Activated CD4-positive, alpha-beta T cell treated with anti-CD3 and anti-CD28 coated beads, Interleukin-2, amount 10 ng/mL, durations not matched to agents 24 days and 14 days (primary cell): ENCODE measurements at regions not wholly inside any gene's neighbourhood (a gene's known extent, or its start where the extent isn't known, plus 50 kb on each side); places are given as distances from the start of the nearest gene placed in this dataset.
"Not testable (repeated sequence)": the region's sequence is repeated elsewhere in the genome, so short reads cannot be mapped to it uniquely, and the experiment has no call there.

Experiments used
- DNase-seq: peaks from one replicate; pipeline ENCODE4 v3.0.0; 2022
- H3K27ac Mint-ChIP-seq: one replicate; pipeline ENCODE4 v1.8.0; 2022; ENCODE audit warnings: mild to moderate bottlenecking, mixed read lengths
- H3K27me3 Mint-ChIP-seq: one replicate; pipeline ENCODE4 v1.8.0; 2022; ENCODE audit warnings: mixed read lengths
- H3K36me3 Mint-ChIP-seq: one replicate; pipeline ENCODE4 v1.8.0; 2022; ENCODE audit warnings: low read depth, mild to moderate bottlenecking, mixed read lengths
- H3K4me1 Mint-ChIP-seq: one replicate; pipeline ENCODE4 v1.8.0; 2021; ENCODE audit warnings: mixed read lengths
- H3K4me3 Mint-ChIP-seq: one replicate; pipeline ENCODE4 v1.8.0; 2022; ENCODE audit warnings: mild to moderate bottlenecking, moderate library complexity, mixed read lengths
- H3K9me3 Mint-ChIP-seq: one replicate; pipeline ENCODE4 v1.8.0; 2021; ENCODE audit warnings: mixed read lengths
- intact Hi-C: fragments of 100-400 bp; cut with micrococcal nuclease; formaldehyde crosslinking; loops from one replicate; pipeline ENCODE4 v1.15.1; 2023

DNA sequence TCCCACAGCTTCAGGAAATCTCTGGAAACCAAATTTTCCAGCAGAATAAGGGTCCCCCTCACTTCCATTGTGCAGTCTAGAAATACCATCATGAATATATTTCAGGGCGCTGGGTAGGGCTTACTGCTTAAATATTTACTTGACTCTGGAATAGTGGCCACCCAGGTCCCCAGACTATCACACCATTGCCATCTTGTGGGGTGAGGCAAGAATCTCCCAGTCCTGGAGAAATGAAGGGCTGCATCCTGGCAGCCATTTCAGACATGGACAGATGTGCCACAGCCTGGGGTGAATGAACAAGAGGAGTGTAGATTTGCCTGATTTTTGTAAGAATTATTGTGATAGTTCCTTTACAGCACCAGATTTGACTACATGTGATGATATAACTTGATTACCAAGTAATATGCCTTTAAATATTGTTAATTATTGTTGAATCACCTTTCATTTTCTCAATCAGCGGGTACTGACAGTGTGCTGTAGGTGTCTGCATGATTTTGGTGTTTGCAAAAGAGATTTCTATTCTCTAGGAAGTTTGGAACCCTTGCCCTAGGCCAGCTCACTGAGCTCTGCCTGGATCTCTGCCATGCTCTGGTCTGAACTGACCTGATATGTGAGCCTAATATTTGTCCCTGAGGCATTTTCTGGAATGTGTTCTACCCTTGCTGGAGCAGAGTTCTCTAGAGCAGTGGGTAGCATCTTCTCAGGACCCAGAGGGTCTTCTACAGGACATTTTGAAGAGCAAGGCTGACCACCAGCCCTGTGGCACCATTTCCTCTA, 183.4 kb downstream of the KIT start:
- Mint-ChIP-seq H3K9me3 (no peaks in the 10 kb centered on the region), H3K36me3 (no peaks in the 10 kb centered on the region), H3K27ac (no peak overlapping the region), H3K4me1 (no peaks in the 10 kb centered on the region), H3K27me3 (no peaks in the 10 kb centered on the region), H3K4me3 (no peak overlapping the region)
- intact Hi-C loops = loop anchor here (5.0 kb wide), 1 partner anchor 519 kb away; no protein-coding TSS in a partner anchor
- DNase-seq = no peak

GRCh38 chr4:54840430-54840829, 182.7 kb downstream of the KIT start:
- H3K36me3 Mint-ChIP-seq = no peaks in the 10 kb centered on the region
- H3K4me1 Mint-ChIP-seq = no peaks in the 10 kb centered on the region
- no peak overlapping the region for H3K4me3 Mint-ChIP-seq
- H3K27me3 Mint-ChIP-seq = no peaks in the 10 kb centered on the region
- intact Hi-C loops = loop anchor here (5.0 kb wide), 1 partner anchor 518 kb away; no protein-coding TSS in a partner anchor
- H3K9me3 Mint-ChIP-seq = no peaks in the 10 kb centered on the region
- no peak overlapping the region for H3K27ac Mint-ChIP-seq
- DNase-seq = no peak

- Mint-ChIP-seq H3K36me3 (no peaks in the 10 kb centered on the region), H3K27ac (no peak overlapping the region), H3K9me3 (no peaks in the 10 kb centered on the region)
Observed at GRCh38 chr4:54838301-54838700, 180.5 kb downstream of the KIT start.

DNA sequence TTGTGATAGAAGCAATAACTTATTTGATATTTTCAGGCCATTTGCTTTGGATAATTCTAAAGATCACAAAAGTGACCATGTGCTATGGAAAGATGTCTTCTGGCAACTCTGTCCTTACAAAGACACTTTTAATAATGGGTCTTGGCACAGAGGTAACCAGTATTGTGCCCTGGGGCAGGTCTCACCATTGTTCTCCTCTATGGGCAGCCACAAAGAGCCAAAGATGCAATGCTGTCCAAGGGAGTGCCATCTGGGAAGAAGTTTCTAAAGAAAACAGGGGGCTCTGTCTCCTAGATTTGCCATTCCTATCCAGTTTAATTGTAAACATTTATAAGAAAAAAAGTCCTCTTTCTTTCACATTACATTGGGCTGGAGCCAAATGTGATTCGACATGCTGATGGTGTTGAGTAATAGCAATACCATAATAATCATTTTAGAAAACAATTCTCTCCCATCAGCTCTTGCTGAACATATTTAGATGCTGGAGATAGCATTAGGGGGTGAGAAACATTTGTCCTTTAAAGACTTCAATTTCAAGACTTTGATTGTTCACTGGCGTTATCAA, 179.9 kb downstream of the KIT start:
- no peak overlapping the region for H3K4me3 Mint-ChIP-seq

More at GRCh38 chr4:54838301-54838700, 180.5 kb downstream of the KIT start:
- intact Hi-C loops = no loop called here
- no peaks in the 10 kb centered on the region for H3K4me1 Mint-ChIP-seq
- no peak overlapping the region for H3K4me3 Mint-ChIP-seq
- no peak for DNase-seq
- H3K27me3 Mint-ChIP-seq = no peaks in the 10 kb centered on the region

DNA sequence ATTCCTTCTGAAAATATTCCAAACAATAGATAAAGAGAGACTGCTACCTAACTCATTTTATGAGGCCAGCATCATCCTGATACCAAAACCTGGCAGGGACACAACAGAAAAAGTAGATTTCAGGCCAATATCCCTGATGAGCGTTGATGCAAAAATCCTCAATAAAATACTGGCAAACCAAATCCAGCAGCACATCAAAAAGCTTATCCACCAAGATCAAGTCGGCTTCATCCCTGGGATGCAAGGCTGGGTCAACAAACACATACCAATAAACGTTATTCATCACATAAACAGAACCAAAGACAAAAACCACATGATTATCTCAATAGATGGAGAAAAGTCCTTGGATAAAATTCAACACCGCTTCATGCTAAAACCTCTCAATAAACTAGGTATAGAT, 170.6 kb downstream of the KIT start:
- peaks cover 28% of the 10 kb centered on the region for H3K9me3 Mint-ChIP-seq
- DNase-seq, H3K27ac Mint-ChIP-seq, H3K36me3 Mint-ChIP-seq, intact Hi-C loops, H3K27me3 Mint-ChIP-seq, H3K4me3 Mint-ChIP-seq, H3K4me1 Mint-ChIP-seq: not testable (repeated sequence)

More for the DNA sequence above, 179.9 kb downstream of the KIT start:
- no peaks in the 10 kb centered on the region for H3K27me3 Mint-ChIP-seq
- no peak for DNase-seq
- H3K9me3 Mint-ChIP-seq = no peaks in the 10 kb centered on the region
- intact Hi-C loops = no loop called here
- H3K36me3 Mint-ChIP-seq = no peaks in the 10 kb centered on the region
- no peak overlapping the region for H3K27ac Mint-ChIP-seq
- no peaks in the 10 kb centered on the region for H3K4me1 Mint-ChIP-seq

GRCh38 chr4:54823616-54824015, 165.9 kb downstream of the KIT start:
- Mint-ChIP-seq H3K27me3 (peaks cover 2% of the 10 kb centered on the region), H3K27ac (no peak overlapping the region), H3K4me3 (no peak overlapping the region), H3K9me3 (peaks cover 13% of the 10 kb centered on the region), H3K36me3 (no peaks in the 10 kb centered on the region), H3K4me1 (no peaks in the 10 kb centered on the region)
- DNase-seq = no peak
- intact Hi-C loops = no loop called here

GRCh38 chr4:54819034-54819433, 161.3 kb downstream of the KIT start:
- Mint-ChIP-seq H3K4me3 (no peak overlapping the region), H3K4me1 (no peaks in the 10 kb centered on the region), H3K36me3 (no peaks in the 10 kb centered on the region), H3K9me3 (no peaks in the 10 kb centered on the region), H3K27me3 (no peaks in the 10 kb centered on the region), H3K27ac (no peak overlapping the region)
- intact Hi-C loops = no loop called here
- DNase-seq = no peak

DNA sequence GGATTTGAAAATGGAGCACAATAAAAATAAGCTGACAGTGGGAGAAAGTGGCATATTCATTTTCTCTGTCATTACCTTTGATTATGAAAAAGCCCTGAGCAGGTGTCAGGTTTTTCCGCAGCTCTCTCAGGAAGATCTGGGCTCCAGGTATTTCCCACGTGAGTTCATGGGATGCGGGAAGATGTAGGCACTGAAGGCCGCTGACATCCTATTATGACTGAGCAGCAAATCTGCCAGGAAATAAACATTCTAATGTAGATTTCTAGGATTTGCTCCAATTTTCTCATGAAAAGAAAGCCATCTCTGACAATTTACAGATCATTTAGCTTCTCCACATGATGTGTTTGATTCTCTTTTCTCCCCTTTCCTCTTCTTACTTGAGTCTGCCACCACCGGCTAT, 160.7 kb downstream of the KIT start:
- Mint-ChIP-seq H3K27ac (no peak overlapping the region), H3K36me3 (no peaks in the 10 kb centered on the region), H3K4me3 (no peak overlapping the region), H3K27me3 (no peaks in the 10 kb centered on the region), H3K4me1 (no peaks in the 10 kb centered on the region), H3K9me3 (no peaks in the 10 kb centered on the region)
- no peak for DNase-seq
- intact Hi-C loops = no loop called here

DNA sequence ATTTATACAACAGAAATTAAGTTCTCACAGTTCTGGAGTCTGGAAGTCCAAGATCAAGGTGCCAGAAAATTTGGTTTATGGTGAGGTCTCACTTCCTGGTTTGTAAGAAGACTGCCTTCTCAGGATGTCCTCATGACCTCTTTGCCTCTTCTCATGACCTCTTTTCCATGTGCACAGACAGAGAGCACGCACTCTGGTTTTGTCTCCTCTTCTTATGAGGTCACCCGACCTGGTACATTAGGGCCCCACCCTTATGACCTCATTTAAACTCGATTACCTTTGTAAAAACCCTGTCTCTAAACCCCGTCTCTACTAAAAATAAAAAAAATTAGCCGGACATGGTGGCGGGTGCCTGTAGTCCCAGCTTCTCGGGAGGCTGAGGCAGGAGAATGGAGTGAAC, 155.9 kb downstream of the KIT start:
- H3K9me3 Mint-ChIP-seq = no peaks in the 10 kb centered on the region
- H3K27ac Mint-ChIP-seq = no peak overlapping the region
- DNase-seq = no peak
- H3K27me3 Mint-ChIP-seq = no peaks in the 10 kb centered on the region
- no peaks in the 10 kb centered on the region for H3K36me3 Mint-ChIP-seq
- intact Hi-C loops = no loop called here
- H3K4me1 Mint-ChIP-seq = no peaks in the 10 kb centered on the region
- H3K4me3 Mint-ChIP-seq = no peak overlapping the region

DNA sequence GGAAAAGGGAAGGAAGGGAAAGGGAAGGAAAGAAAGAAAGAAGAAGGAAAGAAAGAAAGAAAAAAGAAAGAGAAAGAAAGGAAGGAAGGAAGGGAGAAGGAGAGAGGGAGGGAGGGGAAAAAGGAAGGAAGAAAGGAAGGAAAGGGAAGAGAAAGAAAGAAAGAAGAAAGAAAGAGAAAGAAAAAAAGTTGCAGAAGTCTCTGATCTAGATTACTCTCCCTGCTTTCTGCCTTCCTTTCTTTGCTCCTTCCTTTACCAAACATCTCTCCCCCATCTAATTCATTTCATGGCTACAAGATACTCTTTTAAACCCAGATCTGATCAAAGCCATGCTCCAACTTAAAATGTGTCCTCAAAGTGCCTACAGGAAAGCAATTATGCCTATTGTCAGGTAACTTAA, 148.6 kb downstream of the KIT start:
- no peak for DNase-seq
- Mint-ChIP-seq H3K4me3 (no peak overlapping the region), H3K27me3 (no peaks in the 10 kb centered on the region), H3K27ac (no peak overlapping the region), H3K9me3 (peaks cover 13% of the 10 kb centered on the region), H3K36me3 (no peaks in the 10 kb centered on the region), H3K4me1 (no peaks in the 10 kb centered on the region)
- intact Hi-C loops = no loop called here

DNA sequence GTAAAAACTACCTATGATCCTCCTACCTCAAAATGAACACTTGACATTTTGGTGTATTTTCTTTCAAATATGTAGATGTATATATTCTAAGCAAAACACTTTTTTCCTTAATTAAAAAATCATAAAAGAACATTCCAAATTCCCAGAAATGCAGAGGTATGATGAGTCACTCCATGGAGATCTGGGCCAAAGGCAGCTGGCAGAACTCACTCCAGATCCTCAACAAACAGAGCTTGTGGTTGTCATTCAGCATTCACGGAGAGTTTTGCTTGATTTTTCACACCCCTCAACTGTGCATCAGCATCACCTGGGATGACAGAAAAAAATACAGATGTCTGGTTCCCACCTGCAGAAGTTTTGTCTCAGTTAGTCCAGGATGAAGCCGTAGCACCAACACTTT, 144.6 kb downstream of the KIT start:
- no peak for DNase-seq
- no peaks in the 10 kb centered on the region for H3K36me3 Mint-ChIP-seq
- no peaks in the 10 kb centered on the region for H3K4me1 Mint-ChIP-seq
- H3K27me3 Mint-ChIP-seq = no peaks in the 10 kb centered on the region
- H3K9me3 Mint-ChIP-seq = peaks cover 9% of the 10 kb centered on the region
- no peak overlapping the region for H3K27ac Mint-ChIP-seq
- no peak overlapping the region for H3K4me3 Mint-ChIP-seq
- intact Hi-C loops = no loop called here

- Mint-ChIP-seq H3K4me1 (no peaks in the 10 kb centered on the region), H3K36me3 (no peaks in the 10 kb centered on the region), H3K4me3 (no peak overlapping the region), H3K27ac (no peak overlapping the region), H3K9me3 (peaks cover 9% of the 10 kb centered on the region), H3K27me3 (no peaks in the 10 kb centered on the region)
- DNase-seq = no peak
- intact Hi-C loops = no loop called here
Observed at GRCh38 chr4:54800831-54801530, 143.2 kb downstream of the KIT start.

DNA sequence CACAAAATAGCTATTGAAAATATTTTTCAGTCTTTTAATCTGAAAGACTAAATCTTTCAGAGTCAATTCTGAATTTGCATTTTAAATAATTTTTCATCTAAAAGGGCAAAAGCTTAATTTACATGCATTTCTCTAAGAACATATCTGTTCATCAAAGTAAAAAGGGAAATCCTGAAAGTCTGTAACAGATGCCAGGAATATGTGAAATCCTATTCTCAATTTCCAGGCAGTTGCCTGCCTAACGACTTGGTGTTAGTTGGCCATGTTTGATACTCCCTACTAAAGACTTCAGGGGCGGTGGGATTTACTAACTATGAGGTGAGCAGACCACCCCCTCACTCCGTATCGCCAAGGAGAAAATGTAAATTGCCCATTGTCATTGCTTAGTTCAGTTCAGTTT, 136.8 kb downstream of the KIT start:
- Mint-ChIP-seq H3K27ac (no peak overlapping the region), H3K4me3 (no peak overlapping the region), H3K9me3 (no peaks in the 10 kb centered on the region), H3K36me3 (no peaks in the 10 kb centered on the region), H3K4me1 (no peaks in the 10 kb centered on the region), H3K27me3 (no peaks in the 10 kb centered on the region)
- no peak for DNase-seq
- intact Hi-C loops = no loop called here

DNA sequence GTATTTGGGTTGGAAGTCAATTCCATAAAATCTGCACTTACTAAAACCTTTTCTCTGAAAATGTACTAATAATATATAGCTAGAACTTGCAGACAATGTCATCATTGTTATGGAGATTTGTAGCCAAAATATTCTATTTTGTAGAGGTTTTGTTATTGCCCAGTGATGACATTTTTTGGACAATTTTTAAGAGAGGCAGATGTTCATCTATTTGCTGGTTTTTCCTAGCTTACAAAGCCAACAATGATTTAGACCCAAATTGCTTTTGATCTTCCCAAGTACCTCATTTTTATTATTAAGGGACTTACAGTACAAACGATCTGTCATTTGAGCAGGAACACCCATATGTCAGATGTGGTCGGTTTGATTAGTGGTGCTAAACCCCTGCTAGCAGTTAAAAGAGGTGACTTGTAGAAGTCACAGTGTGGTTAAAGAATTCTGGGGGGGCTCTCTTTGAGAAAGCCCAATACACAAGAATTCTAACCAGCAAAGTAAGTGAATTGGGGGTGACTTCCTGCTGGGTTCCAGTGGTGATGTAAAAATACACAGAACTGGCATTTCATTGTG, 136.2 kb downstream of the KIT start:
- no peak overlapping the region for H3K27ac Mint-ChIP-seq
- no peaks in the 10 kb centered on the region for H3K4me1 Mint-ChIP-seq
- no peak overlapping the region for H3K4me3 Mint-ChIP-seq
- intact Hi-C loops = no loop called here
- H3K36me3 Mint-ChIP-seq = no peaks in the 10 kb centered on the region
- no peak for DNase-seq
- H3K9me3 Mint-ChIP-seq = no peaks in the 10 kb centered on the region
- no peaks in the 10 kb centered on the region for H3K27me3 Mint-ChIP-seq
